ENCODE measurements at regions not wholly inside any gene's neighbourhood (a gene's known extent, or its start where the extent isn't known, plus 50 kb on each side); places are given as distances from the start of the nearest gene placed in this dataset.

- no peak for DNase-seq (ENCODE audit: low spot score)
These were observed 299.8 kb upstream of the THBS1 start for GRCh38 chr15:39281094-39281493.

- no peak for DNase-seq (ENCODE audit: low spot score)
These were observed 298.1 kb upstream of the THBS1 start for GRCh38 chr15:39282663-39283208.

- DNase-seq (ENCODE audit: low spot score) = no peak
These were observed 297.3 kb upstream of the THBS1 start for GRCh38 chr15:39283531-39283930.

DNA sequence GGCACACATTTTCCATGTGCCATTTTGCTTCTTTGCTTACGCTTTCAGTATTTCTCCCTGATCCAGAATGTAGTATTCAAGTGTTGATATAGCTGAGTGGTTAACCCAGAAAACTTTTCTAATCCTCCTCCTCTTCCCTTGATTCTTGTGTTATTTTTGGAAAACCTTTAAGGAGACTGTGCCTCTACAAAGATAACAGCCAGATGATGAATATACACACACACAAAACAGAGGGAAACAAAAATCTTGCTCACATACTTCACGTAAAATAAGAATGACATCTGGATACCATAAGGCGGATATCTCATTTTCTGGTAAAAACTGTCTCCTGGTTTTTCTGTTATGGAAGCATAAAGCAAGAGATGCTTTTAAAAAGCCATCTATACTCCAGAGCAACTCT lies 295.8 kb upstream of the THBS1 start:
- DNase-seq (ENCODE audit: low spot score) = no peak

DNA sequence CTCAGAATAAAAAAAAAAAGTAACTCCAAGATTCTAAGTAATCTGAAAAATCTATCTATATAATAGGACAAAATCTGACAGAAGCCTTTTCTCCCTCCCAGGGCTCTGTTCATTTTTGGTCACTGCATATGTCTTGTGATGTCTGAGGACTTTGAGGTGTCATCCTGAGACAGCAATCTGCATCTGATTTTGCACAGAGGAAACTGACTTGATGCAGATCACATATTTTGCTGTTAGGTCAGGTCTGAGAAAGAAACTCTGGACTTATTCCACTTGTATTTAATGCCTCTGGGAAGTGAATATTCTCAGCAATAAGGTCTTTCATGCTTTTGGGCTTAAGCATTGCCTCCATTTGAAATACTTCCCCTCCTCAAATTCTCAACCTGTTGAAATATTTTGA lies 295.2 kb upstream of the THBS1 start:
- no peak for DNase-seq (ENCODE audit: low spot score)

DNA sequence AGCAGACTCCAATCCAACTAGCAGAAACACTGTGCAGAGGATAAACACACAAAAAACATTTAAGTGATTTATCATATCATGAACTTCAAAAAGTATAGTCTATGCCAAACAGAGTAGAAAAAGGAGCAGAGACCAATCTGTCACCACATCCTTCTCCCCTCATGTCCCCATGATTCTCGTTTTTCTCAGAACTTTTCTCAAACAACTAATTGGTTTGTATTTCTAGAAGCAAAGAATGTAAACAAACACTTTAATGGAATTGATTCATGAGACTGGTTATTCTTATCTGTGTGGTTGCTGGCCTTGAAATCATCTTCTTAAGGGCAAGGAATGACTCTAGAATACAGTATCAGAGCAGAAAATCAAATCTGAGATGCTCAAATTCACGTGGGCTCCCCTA lies 294.2 kb upstream of the THBS1 start:
- no peak for DNase-seq (ENCODE audit: low spot score)

- DNase-seq (ENCODE audit: low spot score) = peak; percentile 50
These were observed 293.3 kb upstream of the THBS1 start for GRCh38 chr15:39287322-39288195.

DNA sequence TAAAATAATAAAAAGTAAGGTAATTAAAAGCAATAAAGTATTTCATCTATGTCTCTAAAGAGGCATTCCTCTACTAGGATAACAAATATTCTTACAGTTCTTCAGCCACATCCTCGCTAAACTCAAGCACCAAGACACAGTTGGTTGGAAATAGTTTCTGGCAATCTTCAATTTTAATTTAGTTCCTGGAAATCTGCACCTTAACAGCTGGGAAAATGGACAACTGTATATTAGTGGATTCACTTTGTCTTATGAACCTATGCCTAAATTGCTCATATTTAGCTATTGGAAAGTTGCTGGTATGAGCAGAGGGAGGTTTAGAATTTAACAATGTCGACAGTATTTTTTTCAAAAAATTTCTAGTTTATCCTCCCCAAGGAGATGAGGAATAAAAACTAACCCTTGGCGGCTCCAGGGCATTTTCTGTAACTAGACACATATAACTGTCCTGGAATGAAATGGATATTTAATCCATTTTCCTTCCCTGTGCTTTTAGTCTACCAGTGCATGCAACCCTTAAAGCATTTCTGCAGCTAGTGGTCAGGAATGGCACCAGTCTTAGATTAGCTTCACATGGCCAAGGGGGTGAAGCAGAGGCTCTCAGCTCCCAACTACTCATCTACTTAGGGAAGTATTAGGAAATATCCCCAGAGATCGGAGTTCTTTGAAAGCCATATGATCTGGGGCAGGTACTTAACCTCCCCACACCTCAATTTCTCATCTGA lies 290.0 kb upstream of the THBS1 start:
- DNase-seq (ENCODE audit: low spot score) = no peak

GRCh38 chr15:39291690-39292089 lies 289.2 kb upstream of the THBS1 start:
- DNase-seq (ENCODE audit: low spot score) = no peak

GRCh38 chr15:39296955-39297354 lies 283.9 kb upstream of the THBS1 start:
- DNase-seq (ENCODE audit: low spot score) = no peak

DNA sequence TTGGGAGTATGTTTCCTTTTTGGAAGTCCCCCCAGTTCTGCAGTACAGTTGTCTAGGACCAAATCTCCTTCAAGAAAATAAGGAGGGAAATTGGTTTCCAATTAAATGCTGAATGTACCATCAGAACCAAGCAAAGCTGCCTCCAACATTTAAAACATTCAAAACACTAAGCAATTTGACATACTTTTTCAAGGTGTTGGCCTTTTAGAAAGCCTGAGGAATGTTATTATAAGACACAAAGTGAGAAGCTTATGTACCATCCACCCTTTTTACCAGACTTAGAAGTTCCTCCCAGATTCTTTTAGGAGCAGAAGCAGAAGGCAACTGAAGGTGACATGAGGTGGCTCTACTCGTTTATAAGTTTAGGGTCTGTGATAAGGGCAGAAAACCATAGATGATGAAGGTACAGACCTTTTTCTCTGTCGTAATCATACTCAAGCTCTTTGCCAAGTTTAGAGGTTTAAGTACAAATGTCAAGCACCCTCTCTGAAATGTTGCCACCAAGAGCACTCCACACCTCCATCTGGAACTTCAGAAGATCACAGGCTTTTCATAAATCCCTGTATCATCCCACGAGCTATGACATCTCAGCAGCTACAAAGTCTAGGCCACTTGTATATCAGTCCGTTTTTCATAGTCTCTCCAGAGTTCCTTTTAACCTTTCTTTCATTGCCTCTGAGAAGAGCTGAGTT lies 282.5 kb upstream of the THBS1 start:
- DNase-seq (ENCODE audit: low spot score) = no peak

- DNase-seq (ENCODE audit: low spot score) = no peak
These were observed 281.2 kb upstream of the THBS1 start for GRCh38 chr15:39299486-39300267.

GRCh38 chr15:39300451-39301153 lies 280.3 kb upstream of the THBS1 start:
- no peak for DNase-seq (ENCODE audit: low spot score)

- no peak for DNase-seq (ENCODE audit: low spot score)
These were observed 279.3 kb upstream of the THBS1 start for GRCh38 chr15:39301589-39301999.

- no peak for DNase-seq (ENCODE audit: low spot score)
These were observed 277.9 kb upstream of the THBS1 start for GRCh38 chr15:39302936-39303335.

DNA sequence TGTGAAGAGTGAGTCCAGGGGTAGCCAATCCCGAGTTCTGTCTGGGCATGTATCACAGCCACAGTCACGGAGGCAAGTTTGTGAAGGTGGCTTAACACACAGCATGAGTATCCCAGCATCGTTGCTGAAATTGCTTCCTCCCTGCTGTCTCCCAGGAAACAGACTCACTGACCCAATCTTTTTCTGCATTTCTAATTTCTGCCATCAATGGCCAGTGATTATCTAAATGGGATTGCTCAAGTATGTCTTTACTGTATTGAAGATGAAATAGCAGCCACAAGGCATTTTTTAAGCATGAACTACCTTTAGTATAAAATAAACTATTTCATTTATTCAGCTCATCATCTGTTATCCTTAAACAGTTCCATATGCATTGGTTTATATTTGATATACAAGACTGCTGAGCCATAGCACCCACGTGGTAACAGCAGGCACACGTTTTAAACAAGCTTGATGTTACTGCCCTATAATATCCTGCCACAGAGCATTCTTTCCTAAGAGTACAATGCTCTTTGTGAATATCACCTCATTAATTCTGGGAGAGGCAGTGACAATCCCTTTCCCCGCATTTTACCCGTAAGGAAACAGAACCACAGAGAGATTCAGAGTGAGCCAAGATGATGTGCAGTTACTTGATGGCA lies 276.6 kb upstream of the THBS1 start:
- peak; percentile 38 for DNase-seq (ENCODE audit: low spot score)

GRCh38 chr15:39304931-39305728 lies 275.7 kb upstream of the THBS1 start:
- DNase-seq (ENCODE audit: low spot score) = no peak

DNA sequence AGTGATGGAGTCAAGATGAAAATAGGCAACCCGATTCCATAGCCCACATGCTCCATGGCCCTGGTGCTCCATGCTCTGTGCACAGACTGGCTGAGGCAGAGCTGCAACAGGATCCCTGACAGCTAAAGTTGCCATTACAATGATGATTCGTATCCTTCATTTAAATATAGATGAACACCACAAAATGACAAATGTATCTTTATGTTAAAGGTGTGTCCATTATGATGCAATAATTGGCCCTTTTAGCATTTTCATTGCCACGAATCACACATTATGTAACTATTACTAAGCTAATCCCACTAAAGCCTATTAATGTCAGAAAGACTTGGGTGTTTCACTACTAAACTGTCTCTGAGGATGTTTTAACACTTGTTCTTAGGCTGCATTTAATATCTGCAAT lies 270.2 kb upstream of the THBS1 start:
- DNase-seq (ENCODE audit: low spot score) = no peak

DNA sequence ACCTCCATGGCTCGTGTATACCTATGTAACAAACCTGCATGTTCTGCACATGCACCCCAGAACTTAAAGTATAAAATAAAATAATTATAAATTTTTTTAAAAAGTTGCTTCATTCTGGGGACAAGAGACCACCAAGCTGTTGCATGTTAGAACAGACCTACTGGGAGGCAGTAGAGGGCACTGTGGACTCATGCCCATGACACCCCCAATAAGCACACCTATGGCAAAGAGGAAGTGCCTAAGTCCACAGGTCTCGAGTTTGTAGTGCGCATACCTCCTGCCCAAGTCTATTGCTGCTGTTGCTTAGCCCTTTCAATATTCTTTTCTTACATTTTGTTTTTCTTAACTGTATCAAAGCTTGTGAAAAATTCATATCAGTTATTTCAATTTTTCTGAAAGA lies 267.9 kb upstream of the THBS1 start:
- no peak for DNase-seq (ENCODE audit: low spot score)

DNA sequence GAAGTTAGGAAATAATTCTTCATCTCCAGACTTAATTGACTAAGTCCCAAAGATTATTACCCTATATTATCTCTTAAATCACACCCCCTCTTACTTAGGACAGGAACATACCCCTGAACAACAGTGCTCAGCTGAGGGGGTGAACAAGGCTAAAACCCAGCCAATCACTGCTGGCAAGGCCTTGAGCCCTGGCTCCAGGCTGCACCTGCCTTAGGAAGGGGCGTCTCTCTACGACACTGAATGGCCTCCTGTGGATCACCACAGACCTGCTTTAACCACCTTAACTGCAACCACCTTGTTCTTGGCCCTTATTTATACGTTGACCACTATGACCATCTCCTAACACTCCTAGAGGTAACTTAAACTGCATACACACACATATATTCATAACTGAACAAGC lies 267.4 kb upstream of the THBS1 start:
- DNase-seq (ENCODE audit: low spot score) = no peak

All from SW480 (cell line).